WERI-Rb-1 (cell line): ENCODE measurements at regions not wholly inside any gene's neighbourhood (a gene's known extent, or its start where the extent isn't known, plus 50 kb on each side); places are given as distances from the start of the nearest gene placed in this dataset.

Experiments used
- DNase-seq: peaks from one replicate; pipeline ENCODE4 v3.0.0-alpha.2; 2020
- H3K27ac ChIP-seq: fragments of 250-450 bp; sonication (Bioruptor Pico); 2 replicates; pipeline ENCODE4 v1.5.1; 2020; ENCODE audit warnings: mild to moderate bottlenecking, moderate library complexity
- H3K27me3 ChIP-seq: fragments of 250-450 bp; sonication (Bioruptor Pico); 2 replicates; pipeline ENCODE4 v1.5.1; 2021; ENCODE audit warnings: mild to moderate bottlenecking, low read depth, moderate library complexity; ENCODE audit not compliant: insufficient read depth, severe bottlenecking
- H3K36me3 ChIP-seq: fragments of 250-450 bp; sonication (Bioruptor Pico); 2 replicates; pipeline ENCODE4 v1.5.1; 2020; ENCODE audit warnings: mild to moderate bottlenecking, moderate library complexity
- H3K4me3 ChIP-seq: 2 replicates; pipeline ENCODE4 v1.5.1; 2011; ENCODE audit warnings: low read depth, mild to moderate bottlenecking, control low read depth, low read length
- H3K9me3 ChIP-seq: fragments of 250-450 bp; sonication (Bioruptor Pico); 2 replicates; pipeline ENCODE4 v1.5.1; 2021; ENCODE audit warnings: mild to moderate bottlenecking, moderate library complexity; ENCODE audit not compliant: severe bottlenecking
- TF ChIP-seq, protein P1 (sequence below): IDR thresholded peaks from 2 replicates; pipeline ENCODE4 v1.5.1; 2011; ENCODE audit warnings: low read depth, mild to moderate bottlenecking, control low read depth, inconsistent platforms, low read length

DNA sequence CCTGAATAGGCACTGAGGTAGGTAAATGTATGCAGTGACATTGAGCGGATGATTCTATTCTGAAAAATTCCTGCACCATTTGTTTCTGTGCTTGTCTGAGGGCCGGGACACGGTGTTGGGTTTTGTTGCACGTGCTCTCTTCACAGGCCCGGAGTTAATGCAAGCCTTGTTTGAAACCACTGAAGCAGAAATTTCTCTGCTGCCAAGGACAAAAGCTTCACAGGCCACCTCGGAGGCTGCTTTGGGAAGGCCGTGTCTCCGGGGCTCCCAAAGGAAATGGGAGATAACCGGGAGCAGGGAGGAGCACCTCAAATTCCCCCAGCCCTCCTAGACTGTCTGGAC lies 179.4 kb downstream of the OPA1 start:
- DNase-seq: no peak
- TF ChIP-seq, protein P1, sequence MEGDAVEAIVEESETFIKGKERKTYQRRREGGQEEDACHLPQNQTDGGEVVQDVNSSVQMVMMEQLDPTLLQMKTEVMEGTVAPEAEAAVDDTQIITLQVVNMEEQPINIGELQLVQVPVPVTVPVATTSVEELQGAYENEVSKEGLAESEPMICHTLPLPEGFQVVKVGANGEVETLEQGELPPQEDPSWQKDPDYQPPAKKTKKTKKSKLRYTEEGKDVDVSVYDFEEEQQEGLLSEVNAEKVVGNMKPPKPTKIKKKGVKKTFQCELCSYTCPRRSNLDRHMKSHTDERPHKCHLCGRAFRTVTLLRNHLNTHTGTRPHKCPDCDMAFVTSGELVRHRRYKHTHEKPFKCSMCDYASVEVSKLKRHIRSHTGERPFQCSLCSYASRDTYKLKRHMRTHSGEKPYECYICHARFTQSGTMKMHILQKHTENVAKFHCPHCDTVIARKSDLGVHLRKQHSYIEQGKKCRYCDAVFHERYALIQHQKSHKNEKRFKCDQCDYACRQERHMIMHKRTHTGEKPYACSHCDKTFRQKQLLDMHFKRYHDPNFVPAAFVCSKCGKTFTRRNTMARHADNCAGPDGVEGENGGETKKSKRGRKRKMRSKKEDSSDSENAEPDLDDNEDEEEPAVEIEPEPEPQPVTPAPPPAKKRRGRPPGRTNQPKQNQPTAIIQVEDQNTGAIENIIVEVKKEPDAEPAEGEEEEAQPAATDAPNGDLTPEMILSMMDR: no peak
- H3K27me3 ChIP-seq: no peaks in the 10 kb centered on the region

DNA sequence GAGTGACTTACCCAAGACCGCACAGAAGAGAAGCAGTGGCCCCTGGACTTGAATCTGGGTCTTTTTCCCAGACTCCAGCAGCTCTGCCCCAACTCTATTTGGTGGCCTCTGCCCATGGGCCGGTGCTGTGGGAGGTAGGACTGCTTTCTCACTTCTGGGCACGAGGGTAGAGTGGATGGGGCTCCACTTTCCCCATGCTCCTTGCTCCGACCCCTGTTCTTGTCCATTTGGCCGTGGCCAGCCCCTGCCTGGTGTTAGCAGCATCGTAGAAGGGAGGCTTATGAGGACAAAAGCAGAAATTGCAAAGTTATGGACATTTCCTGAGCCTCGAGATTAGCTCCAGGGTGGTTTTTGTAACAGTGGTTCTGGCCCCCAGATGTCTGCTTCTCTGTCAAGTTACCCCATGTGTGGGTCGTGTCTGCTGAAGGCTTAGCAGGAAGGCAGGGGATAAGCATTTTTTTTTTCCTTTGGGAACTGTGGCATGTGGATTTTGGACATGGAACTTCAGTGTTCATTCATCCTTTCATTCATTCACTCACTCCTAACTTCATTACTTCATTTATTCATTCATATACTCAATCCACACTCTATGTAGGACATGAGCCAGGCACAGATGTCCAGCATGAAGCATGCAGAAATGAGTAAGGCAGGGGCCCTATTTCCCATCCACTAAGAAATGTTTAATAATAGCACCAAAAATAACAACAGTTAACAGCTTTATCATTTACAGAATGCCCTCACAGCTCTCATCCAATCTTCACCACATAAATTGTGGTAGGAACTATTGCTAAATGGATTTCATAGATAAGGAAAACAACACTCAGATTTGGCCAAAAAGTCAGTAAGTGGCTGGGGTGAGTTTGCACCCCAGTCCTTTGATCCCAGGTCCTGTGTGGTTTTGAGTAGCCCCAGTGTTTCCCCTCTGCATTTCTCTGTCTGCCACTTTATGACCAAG lies 180.5 kb downstream of the OPA1 start:
- DNase-seq: no peak
- no peak overlapping the region for H3K27ac ChIP-seq
- TF ChIP-seq, protein P1: no peak
- no peak overlapping the region for H3K4me3 ChIP-seq
- no peaks in the 10 kb centered on the region for H3K27me3 ChIP-seq
- no peaks in the 10 kb centered on the region for H3K9me3 ChIP-seq
- no peaks in the 10 kb centered on the region for H3K36me3 ChIP-seq

More for the DNA sequence above, 179.4 kb downstream of the OPA1 start:
- Histone ChIP-seq H3K9me3 (no peaks in the 10 kb centered on the region), H3K27ac (no peak overlapping the region), H3K4me3 (no peak overlapping the region), H3K36me3 (no peaks in the 10 kb centered on the region)

DNA sequence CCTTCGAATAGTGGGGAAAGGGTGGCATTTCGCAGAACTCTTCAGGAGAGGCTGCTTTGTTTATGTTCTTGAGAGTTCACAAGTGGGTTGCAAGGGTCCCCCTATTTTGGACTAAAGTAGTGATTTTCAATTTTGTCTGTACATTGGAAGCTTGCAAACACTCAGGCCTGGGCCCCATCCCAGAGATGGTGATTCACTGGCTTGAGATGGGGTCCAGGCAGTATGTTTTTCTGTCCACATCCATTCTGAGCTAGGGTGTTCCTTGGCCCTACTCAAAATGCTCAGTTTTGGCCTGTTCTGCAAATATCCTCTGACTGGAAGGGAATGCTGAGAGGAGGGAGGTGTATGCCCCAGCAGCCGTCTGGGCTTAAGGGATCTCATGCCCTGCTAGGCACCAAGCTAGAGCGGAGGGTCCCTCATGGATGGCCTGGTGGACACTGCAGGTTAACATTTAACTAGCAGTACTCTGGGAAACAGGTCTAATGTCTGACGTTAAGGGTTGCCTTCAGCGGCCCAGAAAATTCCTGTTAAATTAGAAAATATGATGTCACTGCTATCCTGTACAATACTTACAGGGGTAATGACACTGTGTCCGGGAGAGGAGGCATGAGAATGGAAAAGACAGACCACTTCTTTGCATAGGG lies 181.4 kb downstream of the OPA1 start:
- Histone ChIP-seq H3K27me3 (no peaks in the 10 kb centered on the region), H3K27ac (no peak overlapping the region), H3K36me3 (no peaks in the 10 kb centered on the region), H3K9me3 (no peaks in the 10 kb centered on the region), H3K4me3 (no peak overlapping the region)
- DNase-seq: no peak
- TF ChIP-seq, protein P1: no peak

DNA sequence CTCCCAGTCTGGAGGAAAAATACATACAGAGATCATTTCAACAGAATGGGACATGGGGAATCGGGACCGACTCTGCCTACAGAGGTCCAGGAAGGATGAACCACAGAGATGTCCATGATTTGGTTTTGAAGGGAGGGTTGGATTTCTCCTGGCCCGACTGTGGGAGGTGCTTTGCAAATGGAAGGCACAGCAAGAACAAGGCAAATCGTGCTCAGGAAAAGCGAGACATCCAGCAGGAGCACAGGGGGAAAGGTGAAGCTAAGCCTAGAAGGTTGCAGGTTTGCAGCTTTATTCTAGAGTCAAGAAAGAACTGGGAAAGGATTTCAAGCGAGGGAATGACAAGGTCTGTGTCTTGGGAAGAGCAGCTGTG lies 181.9 kb downstream of the OPA1 start:
- no peak overlapping the region for H3K4me3 ChIP-seq
- H3K27ac ChIP-seq: no peak overlapping the region
- TF ChIP-seq, protein P1: no peak
- no peaks in the 10 kb centered on the region for H3K27me3 ChIP-seq
- H3K36me3 ChIP-seq: no peaks in the 10 kb centered on the region
- DNase-seq: no peak
- no peaks in the 10 kb centered on the region for H3K9me3 ChIP-seq

DNA sequence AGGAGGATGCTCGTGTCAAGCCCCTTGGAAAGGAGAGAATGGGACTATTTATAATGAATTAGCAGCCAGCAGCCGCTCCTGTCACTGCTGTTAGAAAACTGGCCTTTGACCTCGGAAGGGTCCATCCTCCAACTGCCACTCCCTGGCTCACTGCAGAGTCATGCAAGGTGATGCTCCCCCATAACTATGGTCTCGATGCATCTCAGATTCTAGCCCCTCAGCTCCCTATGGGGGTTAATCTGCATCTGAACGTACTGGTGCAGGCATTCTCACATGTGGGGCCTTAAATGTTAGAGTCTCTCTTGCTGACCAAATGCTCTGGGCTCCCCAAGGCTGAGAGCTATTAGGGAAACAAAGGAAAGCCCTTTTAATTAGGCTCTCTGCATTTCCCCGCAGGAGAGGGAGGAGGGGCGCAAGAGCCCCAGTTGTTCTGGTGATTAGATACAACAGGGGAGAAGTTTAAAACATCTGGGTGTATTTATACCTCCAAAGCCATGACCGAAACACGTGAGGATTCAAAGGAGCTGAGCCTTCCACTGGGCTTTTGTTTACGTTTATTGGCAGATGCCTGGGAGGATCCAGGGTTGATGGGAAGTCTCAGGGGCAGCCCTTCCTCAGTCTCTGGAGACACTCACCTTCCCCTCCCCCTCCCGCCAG lies 182.5 kb downstream of the OPA1 start:
- DNase-seq: no peak
- H3K36me3 ChIP-seq: no peaks in the 10 kb centered on the region
- H3K9me3 ChIP-seq: no peaks in the 10 kb centered on the region
- TF ChIP-seq, protein P1: no peak
- no peaks in the 10 kb centered on the region for H3K27me3 ChIP-seq
- H3K27ac ChIP-seq: no peak overlapping the region
- H3K4me3 ChIP-seq: no peak overlapping the region
